ENCODE measurements at regions not wholly inside any gene's neighbourhood (a gene's known extent, or its start where the extent isn't known, plus 50 kb on each side); places are given as distances from the start of the nearest gene placed in this dataset.

DNA sequence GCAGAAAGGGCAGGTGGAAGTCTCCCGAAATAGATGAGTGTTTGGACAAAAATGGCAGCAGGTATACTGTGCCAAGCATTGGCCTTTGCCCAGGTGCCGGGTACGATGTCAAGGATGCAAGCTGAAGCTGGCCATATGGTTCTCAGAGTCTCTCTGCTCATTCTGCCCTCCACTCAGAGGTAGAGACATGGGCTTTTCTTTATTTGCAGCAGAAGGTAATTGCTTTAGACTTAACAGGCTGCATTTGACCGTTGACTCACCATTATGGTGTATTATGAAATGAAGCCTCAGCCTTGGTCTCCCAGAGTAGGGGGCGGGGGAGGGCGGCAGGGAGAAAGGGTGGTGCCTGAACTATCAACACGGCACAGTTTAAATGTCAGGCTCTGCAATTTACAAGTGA is 969.1 kb upstream of the EEF2KMT start:
- TF ChIP-seq POLR2AphosphoS5 (IDR thresholded peaks at IDR 0.05; ENCODE audit: low read depth) (no peak), JUNB (IDR thresholded peaks at IDR 0.05; ENCODE audit: unreplicated experiment) (no peak)
